NCI-H187 treated with DMSO at 0.1 percent for 48 hours (cell line): ENCODE measurements at regions not wholly inside any gene's neighbourhood (a gene's known extent, or its start where the extent isn't known, plus 50 kb on each side); places are given as distances from the start of the nearest gene placed in this dataset.

Source experiments
- DNase-seq: peaks from one replicate; lab custom pipeline; 2025; lab: John Stamatoyannopoulos, UW

GRCh38 chr13:112246731-112247470, 129.3 kb upstream of the SPACA7 start:
- DNase-seq, result no peak

- no peak for DNase-seq
These were observed 128.4 kb upstream of the SPACA7 start for GRCh38 chr13:112247471-112248405.

DNA sequence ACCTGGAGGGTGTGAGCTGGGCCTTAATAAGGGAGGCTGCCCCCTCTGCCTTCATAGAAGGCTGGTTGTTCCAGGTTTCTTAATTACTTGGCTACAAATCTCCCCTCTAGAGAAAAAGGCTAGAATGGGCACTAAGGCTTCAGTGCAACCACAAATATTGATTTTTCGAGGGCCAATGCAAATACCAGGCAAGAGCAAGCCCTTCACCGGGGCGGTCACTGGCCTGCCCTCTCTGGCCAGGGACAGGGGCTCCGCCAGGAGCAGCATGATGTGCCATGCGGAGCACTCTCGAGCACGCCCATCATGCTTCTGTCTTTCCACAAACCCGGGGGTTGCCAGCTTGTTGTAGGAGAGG, 127.8 kb upstream of the SPACA7 start:
- no peak for DNase-seq

DNA sequence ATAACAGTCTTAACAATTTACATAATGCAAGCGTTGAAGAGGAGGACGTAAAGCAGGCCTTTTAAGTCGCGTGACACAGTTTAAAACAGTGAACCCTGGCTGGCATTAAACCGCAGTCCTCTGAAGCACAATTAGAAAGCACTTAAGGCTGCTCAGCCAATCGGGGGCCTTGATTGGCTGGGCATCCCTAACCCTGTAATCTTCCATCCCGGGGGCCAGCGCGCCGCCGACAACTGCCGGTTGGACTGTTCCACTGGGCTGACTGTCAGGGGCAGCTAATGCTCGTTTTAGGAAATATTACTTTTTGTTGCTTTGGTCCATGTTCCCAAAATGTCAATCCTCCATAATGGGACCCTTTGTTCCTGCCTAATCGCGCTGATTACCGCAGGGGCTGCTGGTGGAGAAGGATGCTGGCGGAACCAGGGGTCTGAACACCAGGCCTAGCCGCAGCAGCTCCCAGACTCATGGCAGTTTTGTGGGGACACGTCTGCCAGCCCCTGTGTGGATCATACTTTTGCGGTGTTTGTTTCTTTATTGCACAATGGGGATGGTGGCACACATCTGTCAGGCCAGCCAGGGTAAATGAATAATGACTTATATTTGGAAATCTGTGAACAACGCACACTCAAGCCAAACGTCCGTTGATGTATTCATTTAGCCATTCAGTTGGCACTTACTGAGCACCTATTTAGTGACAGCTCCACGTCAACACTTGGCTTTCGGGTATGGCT, 127.1 kb upstream of the SPACA7 start:
- peak; percentile 80 for DNase-seq

GRCh38 chr13:112249644-112250610, 126.2 kb upstream of the SPACA7 start:
- no peak for DNase-seq

GRCh38 chr13:112250788-112251445, 125.2 kb upstream of the SPACA7 start:
- DNase-seq, result no peak

GRCh38 chr13:112251930-112252585, 124.1 kb upstream of the SPACA7 start:
- DNase-seq, result no peak

GRCh38 chr13:112252804-112253590, 123.2 kb upstream of the SPACA7 start:
- DNase-seq, result no peak

DNA sequence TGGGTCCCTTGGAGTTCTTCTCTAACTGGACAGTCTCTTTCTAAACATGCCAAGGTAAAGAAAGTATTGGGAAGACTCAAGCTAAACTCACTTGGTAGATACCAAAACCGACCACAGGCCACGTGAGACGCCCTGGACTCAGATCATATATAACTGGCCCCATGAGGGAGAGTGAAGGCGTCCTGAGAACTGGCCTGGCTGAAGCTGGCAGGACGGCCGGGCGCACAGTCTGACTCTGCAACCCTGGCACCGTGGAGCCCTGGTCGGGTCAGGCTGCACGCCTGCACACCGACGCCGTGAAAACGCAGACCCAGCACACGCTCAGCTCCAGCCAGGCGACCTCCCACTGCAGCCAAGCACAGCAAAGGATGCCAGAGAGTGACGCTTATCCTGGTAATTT, 122.5 kb upstream of the SPACA7 start:
- no peak for DNase-seq

- no peak for DNase-seq
These were observed 121.9 kb upstream of the SPACA7 start for GRCh38 chr13:112254061-112254818.

GRCh38 chr13:112254900-112255299, 121.3 kb upstream of the SPACA7 start:
- no peak for DNase-seq

- DNase-seq, result no peak
These were observed 120.5 kb upstream of the SPACA7 start for GRCh38 chr13:112255550-112256120.

GRCh38 chr13:112256716-112257494, 119.2 kb upstream of the SPACA7 start:
- DNase-seq, result no peak

DNA sequence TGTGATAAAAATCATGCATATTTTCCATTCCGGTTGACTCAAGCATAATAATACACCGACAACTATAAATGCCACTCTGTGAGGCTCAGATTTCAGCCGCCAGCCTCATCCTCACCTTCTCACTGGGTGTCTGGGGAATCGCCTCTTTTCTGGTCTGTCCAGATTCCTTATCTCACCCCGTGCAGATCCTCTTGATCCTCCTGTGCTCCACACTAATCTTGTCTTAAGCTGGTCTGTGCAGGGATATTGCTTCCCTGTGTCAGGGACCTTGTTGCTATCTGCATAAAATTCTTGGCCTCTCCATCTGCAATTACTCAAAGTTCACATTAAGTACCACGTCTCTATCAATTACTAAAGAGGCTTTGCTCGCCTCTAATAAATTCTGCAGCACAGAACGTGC, 116.6 kb upstream of the SPACA7 start:
- DNase-seq, result no peak

DNA sequence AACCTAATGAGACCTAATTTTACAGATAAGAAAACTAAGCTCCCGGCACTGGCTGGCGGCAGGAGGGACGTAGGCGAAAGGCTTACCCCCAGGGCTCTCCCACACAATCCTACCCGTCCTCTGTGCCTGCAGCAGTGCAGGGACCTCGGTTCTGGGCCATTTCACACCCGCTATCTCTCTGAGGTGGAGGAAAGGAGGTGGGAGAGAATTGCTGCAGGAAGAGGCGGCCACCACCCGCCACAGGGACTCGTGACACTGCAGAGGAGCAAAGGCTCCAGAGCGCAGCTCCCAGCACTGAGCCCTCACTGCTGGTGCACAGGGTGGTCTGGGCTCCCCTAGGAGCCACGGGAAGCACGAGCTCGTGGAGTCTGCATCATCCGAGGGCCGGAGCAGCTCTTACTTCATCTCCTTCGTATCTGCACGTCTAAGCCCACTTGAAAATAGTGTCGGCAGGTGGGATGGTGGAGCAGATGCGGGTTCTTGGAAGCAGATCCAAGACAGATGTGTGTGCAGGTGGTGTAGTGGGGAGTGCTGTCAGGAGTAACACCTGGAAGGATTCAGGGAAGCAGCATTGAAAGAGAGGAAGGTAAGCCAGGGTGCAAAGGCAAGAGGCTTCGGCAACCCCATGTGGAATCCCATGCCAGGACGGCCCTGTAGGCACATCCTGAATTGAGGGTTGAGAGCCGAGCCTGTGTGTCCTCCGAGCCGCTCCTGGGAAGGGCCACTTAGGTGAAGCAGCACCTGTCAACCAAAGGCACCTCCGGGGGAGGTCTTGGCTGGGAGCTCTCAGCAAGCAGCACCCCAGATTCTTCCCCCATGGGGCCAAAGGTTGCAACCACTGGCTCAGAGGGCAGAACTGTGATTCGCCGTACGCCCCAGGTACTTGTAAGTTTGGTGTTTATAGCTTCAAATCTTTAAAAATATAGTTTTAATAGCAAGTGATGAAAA, 115.8 kb upstream of the SPACA7 start:
- no peak for DNase-seq

DNA sequence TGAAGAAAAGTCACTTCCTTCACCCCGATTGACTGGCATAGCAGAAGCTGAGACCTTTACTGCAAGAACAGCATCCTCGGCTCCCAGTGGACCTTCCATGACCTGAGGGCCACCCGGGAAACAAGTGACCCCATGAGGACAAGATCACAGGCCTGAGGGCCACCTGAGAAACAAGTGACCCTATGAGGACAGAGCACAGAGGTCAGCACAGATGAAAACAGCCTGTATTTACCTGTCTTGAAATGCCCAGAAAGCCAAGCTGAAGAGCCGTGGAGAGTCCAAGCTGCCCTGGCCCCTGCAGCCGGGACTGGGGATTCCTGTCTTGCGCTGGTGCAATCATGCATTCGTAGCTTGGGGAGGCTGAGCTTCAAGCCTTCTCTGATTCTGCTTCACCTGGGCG, 114.2 kb upstream of the SPACA7 start:
- no peak for DNase-seq
